ENCODE measurements at regions not wholly inside any gene's neighbourhood (a gene's known extent, or its start where the extent isn't known, plus 50 kb on each side); places are given as distances from the start of the nearest gene placed in this dataset.
"Not testable (repeated sequence)": the region's sequence is repeated elsewhere in the genome, so short reads cannot be mapped to it uniquely, and the experiment has no call there.

GRCh38 chr10:133013463-133013862 is 71.1 kb upstream of the CFAP46 start:
- H3K4me3 Mint-ChIP-seq (ENCODE audit: unreplicated experiment): no peak overlapping the region
- H3K27ac Mint-ChIP-seq (ENCODE audit: unreplicated experiment): no peak overlapping the region
- no peaks in the 10 kb centered on the region for H3K9me3 Mint-ChIP-seq (ENCODE audit: low read depth)
- no peak for TF ChIP-seq CTCF (IDR thresholded peaks at IDR 0.05)
- no peak for DNase-seq (ENCODE audit: low spot score)
- no peaks in the 10 kb centered on the region for H3K36me3 Mint-ChIP-seq (ENCODE audit: low read depth)
- H3K27me3 Mint-ChIP-seq (ENCODE audit: low read depth): no peaks in the 10 kb centered on the region
- H3K4me1 Mint-ChIP-seq (ENCODE audit: low read depth): no peaks in the 10 kb centered on the region

- H3K4me1 Mint-ChIP-seq (ENCODE audit: low read depth): no peaks in the 10 kb centered on the region
- no peak overlapping the region for H3K4me3 Mint-ChIP-seq (ENCODE audit: unreplicated experiment)
- no peak for DNase-seq (ENCODE audit: low spot score)
- no peaks in the 10 kb centered on the region for H3K27me3 Mint-ChIP-seq (ENCODE audit: low read depth)
- H3K36me3 Mint-ChIP-seq (ENCODE audit: low read depth): no peaks in the 10 kb centered on the region
- TF ChIP-seq CTCF (IDR thresholded peaks at IDR 0.05): no peak
- no peaks in the 10 kb centered on the region for H3K9me3 Mint-ChIP-seq (ENCODE audit: low read depth)
- no peak overlapping the region for H3K27ac Mint-ChIP-seq (ENCODE audit: unreplicated experiment)
Observed at GRCh38 chr10:133012573-133013359, 70.4 kb upstream of the CFAP46 start.

- no peak for DNase-seq (ENCODE audit: low spot score)
- no peaks in the 10 kb centered on the region for H3K4me1 Mint-ChIP-seq (ENCODE audit: low read depth)
- TF ChIP-seq CTCF (IDR thresholded peaks at IDR 0.05): no peak
- no peaks in the 10 kb centered on the region for H3K9me3 Mint-ChIP-seq (ENCODE audit: low read depth)
- no peak overlapping the region for H3K27ac Mint-ChIP-seq (ENCODE audit: unreplicated experiment)
- H3K27me3 Mint-ChIP-seq (ENCODE audit: low read depth): no peaks in the 10 kb centered on the region
- no peak overlapping the region for H3K4me3 Mint-ChIP-seq (ENCODE audit: unreplicated experiment)
- H3K36me3 Mint-ChIP-seq (ENCODE audit: low read depth): no peaks in the 10 kb centered on the region
Observed at GRCh38 chr10:133011882-133012281, 69.5 kb upstream of the CFAP46 start.

- not testable (repeated sequence) for H3K27me3 Mint-ChIP-seq (ENCODE audit: low read depth); H3K27ac Mint-ChIP-seq (ENCODE audit: unreplicated experiment); H3K9me3 Mint-ChIP-seq (ENCODE audit: low read depth); H3K36me3 Mint-ChIP-seq (ENCODE audit: low read depth); H3K4me1 Mint-ChIP-seq (ENCODE audit: low read depth); H3K4me3 Mint-ChIP-seq (ENCODE audit: unreplicated experiment); DNase-seq (ENCODE audit: low spot score)
Observed at GRCh38 chr10:133011393-133011792, 69.0 kb upstream of the CFAP46 start.

GRCh38 chr10:133010843-133011179 is 68.4 kb upstream of the CFAP46 start:
- not testable (repeated sequence) for H3K27ac Mint-ChIP-seq (ENCODE audit: unreplicated experiment); DNase-seq (ENCODE audit: low spot score); H3K4me3 Mint-ChIP-seq (ENCODE audit: unreplicated experiment); H3K4me1 Mint-ChIP-seq (ENCODE audit: low read depth); H3K36me3 Mint-ChIP-seq (ENCODE audit: low read depth); H3K9me3 Mint-ChIP-seq (ENCODE audit: low read depth); H3K27me3 Mint-ChIP-seq (ENCODE audit: low read depth)

GRCh38 chr10:133010095-133010842 is 67.9 kb upstream of the CFAP46 start:
- no peaks in the 10 kb centered on the region for H3K9me3 Mint-ChIP-seq (ENCODE audit: low read depth)
- no peaks in the 10 kb centered on the region for H3K4me1 Mint-ChIP-seq (ENCODE audit: low read depth)
- DNase-seq (ENCODE audit: low spot score): no peak
- TF ChIP-seq CTCF (IDR thresholded peaks at IDR 0.05): no peak
- no peak overlapping the region for H3K27ac Mint-ChIP-seq (ENCODE audit: unreplicated experiment)
- no peak overlapping the region for H3K4me3 Mint-ChIP-seq (ENCODE audit: unreplicated experiment)
- peaks cover 1% of the 10 kb centered on the region for H3K27me3 Mint-ChIP-seq (ENCODE audit: low read depth)
- H3K36me3 Mint-ChIP-seq (ENCODE audit: low read depth): no peaks in the 10 kb centered on the region
